Fibroblast of lung (primary cell): ENCODE measurements at regions not wholly inside any gene's neighbourhood (a gene's known extent, or its start where the extent isn't known, plus 50 kb on each side); places are given as distances from the start of the nearest gene placed in this dataset.

ENCODE experiments used
- DNase-seq, 2 donors: peaks; one replicate each; pipeline versions ENCODE4 v3.0.0 to v3.0.0-alpha.2; 2010; ENCODE audit warnings: low read depth in 2 of 2
- H2AFZ ChIP-seq: 2 replicates; pipeline ENCODE4 v1.5.1; 2012; ENCODE audit warnings: low read length, control low read depth, inconsistent platforms
- H3K27ac ChIP-seq: 2 replicates; pipeline ENCODE4 v1.5.1; 2011; ENCODE audit warnings: low read length, control low read depth; ENCODE audit not compliant: insufficient read depth
- H3K27me3 ChIP-seq: 2 replicates; pipeline ENCODE4 v1.5.1; 2011; ENCODE audit warnings: mild to moderate bottlenecking, low read length; ENCODE audit not compliant: control insufficient read depth, insufficient read depth
- H3K36me3 ChIP-seq: 2 replicates; pipeline ENCODE4 v1.5.1; 2011; ENCODE audit warnings: low read length; ENCODE audit not compliant: control insufficient read depth, insufficient read depth
- H3K4me1 ChIP-seq: 2 replicates; pipeline ENCODE4 v1.5.1; 2011; ENCODE audit warnings: low read length; ENCODE audit not compliant: control insufficient read depth, insufficient read depth; ENCODE audit errors: extremely low read depth
- H3K4me2 ChIP-seq: 2 replicates; pipeline ENCODE4 v1.5.1; 2011; ENCODE audit warnings: low read length, control low read depth; ENCODE audit not compliant: insufficient read depth; ENCODE audit errors: extremely low read depth
- H3K4me3 ChIP-seq, 4 experiments: fragments of 200-600 bp in 1 of 4; sonication (generic) in 1 of 4; replicated peaks in 1 of 4; 2 replicates each; pipeline ENCODE4 v1.5.1; 2011 to 2016; ENCODE audit warnings: low read length in 4 of 4, low read depth in 3 of 4, mild to moderate bottlenecking in 3 of 4, control low read depth in 2 of 4, inconsistent platforms in 1 of 4, mixed read lengths in 1 of 4; ENCODE audit not compliant: insufficient read depth in 1 of 4; ENCODE audit errors: control extremely low read depth in 1 of 4
- H3K79me2 ChIP-seq: 2 replicates; pipeline ENCODE4 v1.5.1; 2012; ENCODE audit warnings: mild to moderate bottlenecking, low read length, inconsistent platforms; ENCODE audit not compliant: control insufficient read depth, insufficient read depth
- H3K9ac ChIP-seq: 2 replicates; pipeline ENCODE4 v1.5.1; 2011; ENCODE audit warnings: mild to moderate bottlenecking, low read length, control low read depth; ENCODE audit not compliant: insufficient read depth
- H3K9me3 ChIP-seq: 2 replicates; pipeline ENCODE4 v1.5.1; 2012; ENCODE audit warnings: low read depth, low read length; ENCODE audit not compliant: control insufficient read depth, insufficient read depth
- H4K20me1 ChIP-seq: 2 replicates; pipeline ENCODE4 v1.5.1; 2011; ENCODE audit warnings: low read length; ENCODE audit not compliant: control insufficient read depth, insufficient read depth; ENCODE audit errors: extremely low read depth
- CTCF ChIP-seq, 2 donors: IDR thresholded peaks in 1 of 2; conservative IDR thresholded peaks in 1 of 2; 1 replicate in 1 of 2; 2 replicates in 1 of 2; pipeline ENCODE4 v1.5.1; 2011 to 2012; ENCODE audit warnings: low read length in 2 of 2, control low read depth in 1 of 2, inconsistent platforms in 1 of 2, low read depth in 1 of 2, mild to moderate bottlenecking in 1 of 2
- EZH2 ChIP-seq: IDR thresholded peaks from 2 replicates; pipeline ENCODE4 v1.5.1; 2012; ENCODE audit warnings: low read length, control low read depth, mild to moderate bottlenecking; ENCODE audit errors: missing control alignments

- no peak overlapping the region for H3K4me2 ChIP-seq
Measured at GRCh38 chr1:105516068-105516467, 1540.4 kb upstream of the PRMT6 start.

GRCh38 chr1:105533996-105534395 is 1522.5 kb upstream of the PRMT6 start:
- Histone ChIP-seq H2AFZ (no peak overlapping the region), H3K4me1 (no peaks in the 10 kb centered on the region), H3K79me2 (no peaks in the 10 kb centered on the region), H3K4me3 (no peak overlapping the region), H3K9me3 (no peaks in the 10 kb centered on the region), H3K27me3 (no peaks in the 10 kb centered on the region), H3K9ac (no peak overlapping the region), H3K27ac (no peak overlapping the region), H3K4me2 (no peak overlapping the region), H3K36me3 (no peaks in the 10 kb centered on the region), H4K20me1 (no peaks in the 10 kb centered on the region)
- no peak for DNase-seq
- TF ChIP-seq EZH2 = no peak
- TF ChIP-seq CTCF (conservative IDR thresholded peaks at IDR 0.05 in 1 of 2, IDR thresholded peaks at IDR 0.05 in 1 of 2; ENCODE audit: low read depth in 1 of 2, low read length in 2 of 2) = no peak

More at GRCh38 chr1:105516068-105516467, 1540.4 kb upstream of the PRMT6 start:
- H3K9ac ChIP-seq = no peak overlapping the region
- H3K27ac ChIP-seq = no peak overlapping the region
- no peak overlapping the region for H2AFZ ChIP-seq
- no peaks in the 10 kb centered on the region for H3K4me1 ChIP-seq
- no peaks in the 10 kb centered on the region for H3K36me3 ChIP-seq
- H3K4me3 ChIP-seq = no peak overlapping the region
- no peak for DNase-seq
- no peaks in the 10 kb centered on the region for H4K20me1 ChIP-seq
- no peaks in the 10 kb centered on the region for H3K27me3 ChIP-seq
- H3K9me3 ChIP-seq = no peaks in the 10 kb centered on the region
- no peak for TF ChIP-seq CTCF (conservative IDR thresholded peaks at IDR 0.05 in 1 of 2, IDR thresholded peaks at IDR 0.05 in 1 of 2; ENCODE audit: low read depth in 1 of 2, low read length in 2 of 2)
- TF ChIP-seq EZH2 = no peak
- no peaks in the 10 kb centered on the region for H3K79me2 ChIP-seq

- H2AFZ ChIP-seq = no peak overlapping the region
- H3K4me2 ChIP-seq = no peak overlapping the region
- no peak overlapping the region for H3K9ac ChIP-seq
- H3K4me3 ChIP-seq = no peak overlapping the region
- no peaks in the 10 kb centered on the region for H3K36me3 ChIP-seq
- no peaks in the 10 kb centered on the region for H3K4me1 ChIP-seq
- no peak overlapping the region for H3K27ac ChIP-seq
- H3K27me3 ChIP-seq = no peaks in the 10 kb centered on the region
- H3K9me3 ChIP-seq = no peaks in the 10 kb centered on the region
- TF ChIP-seq EZH2 = no peak
- TF ChIP-seq CTCF (conservative IDR thresholded peaks at IDR 0.05 in 1 of 2, IDR thresholded peaks at IDR 0.05 in 1 of 2; ENCODE audit: low read depth in 1 of 2, low read length in 2 of 2) = no peak
- H3K79me2 ChIP-seq = no peaks in the 10 kb centered on the region
- DNase-seq = peak in 1 of 2 donors; percentile 16
- no peaks in the 10 kb centered on the region for H4K20me1 ChIP-seq
Measured at GRCh38 chr1:105544475-105544874, 1512.0 kb upstream of the PRMT6 start.
